Activated naive CD4-positive, alpha-beta T cell treated with anti-CD3 and anti-CD28 coated beads, Interleukin-2, amount 50 U/mL, for 16 hours (primary cell): ENCODE measurements at regions not wholly inside any gene's neighbourhood (a gene's known extent, or its start where the extent isn't known, plus 50 kb on each side); places are given as distances from the start of the nearest gene placed in this dataset.

Experiments
- DNase-seq: peaks from one replicate; pipeline ENCODE4 v3.0.0-alpha.2; 2020

DNA sequence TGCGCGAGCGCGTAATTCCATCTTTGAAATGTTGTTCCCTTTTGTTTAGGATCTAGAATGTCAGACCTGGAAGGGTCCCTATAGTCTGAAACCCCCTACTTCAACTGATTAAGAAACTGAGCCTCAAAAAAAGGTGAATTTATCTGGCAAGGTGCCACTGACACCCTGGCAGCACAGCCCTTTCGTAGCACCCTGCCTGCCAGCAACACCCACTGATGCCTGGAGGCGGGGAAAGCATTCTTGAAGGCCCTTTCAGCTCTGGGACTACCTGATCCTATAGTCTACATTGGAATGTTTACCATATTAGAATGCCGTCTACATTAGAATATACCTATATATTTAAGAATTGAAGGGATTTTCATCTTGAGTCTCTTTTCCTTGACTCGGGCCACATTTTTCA lies 542.3 kb downstream of the BUD13 start:
- no peak for DNase-seq

- no peak for DNase-seq
These were observed 543.4 kb downstream of the BUD13 start for GRCh38 chr11:116229236-116229970.

DNA sequence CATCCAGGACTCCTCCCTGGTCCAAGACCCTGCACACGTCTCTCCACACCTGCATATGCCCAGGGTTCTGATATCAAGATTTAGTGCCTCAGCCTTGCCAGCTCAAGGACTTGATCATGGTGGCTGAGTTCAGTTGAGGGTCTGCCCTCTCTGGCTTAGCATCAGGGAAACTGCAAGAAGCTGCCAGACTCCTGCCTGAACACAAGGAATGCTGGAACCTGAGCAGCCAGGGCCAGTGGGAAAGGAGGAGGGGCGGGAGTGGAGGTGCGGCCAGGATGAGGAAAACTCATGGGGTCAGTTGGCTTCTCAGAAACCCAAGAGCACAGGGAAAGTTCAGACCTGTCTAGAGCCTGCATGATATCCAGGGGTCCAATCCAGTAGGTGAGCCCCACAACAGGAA lies 546.1 kb downstream of the BUD13 start:
- DNase-seq = no peak

- no peak for DNase-seq
These were observed 546.8 kb downstream of the BUD13 start for GRCh38 chr11:116225784-116226585.

DNA sequence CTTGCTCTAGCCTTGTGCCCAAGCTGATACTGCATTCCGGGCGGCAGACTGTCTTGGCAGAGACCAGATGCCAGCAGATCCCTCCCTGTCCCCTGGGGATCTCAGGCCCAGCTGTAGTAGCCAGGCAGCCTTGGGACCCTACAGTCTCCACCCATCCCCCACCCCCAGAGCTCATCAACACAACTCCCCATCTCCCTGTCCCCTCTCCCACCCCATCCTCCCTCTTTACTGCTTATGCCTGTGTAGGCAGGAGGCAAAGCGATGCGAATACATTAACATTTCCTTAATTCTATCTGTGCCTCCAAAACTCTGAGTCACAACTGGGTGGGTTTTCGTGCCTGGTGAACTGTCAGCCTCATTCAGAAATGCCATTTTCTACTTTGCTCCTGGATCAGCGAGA lies 547.6 kb downstream of the BUD13 start:
- no peak for DNase-seq

DNA sequence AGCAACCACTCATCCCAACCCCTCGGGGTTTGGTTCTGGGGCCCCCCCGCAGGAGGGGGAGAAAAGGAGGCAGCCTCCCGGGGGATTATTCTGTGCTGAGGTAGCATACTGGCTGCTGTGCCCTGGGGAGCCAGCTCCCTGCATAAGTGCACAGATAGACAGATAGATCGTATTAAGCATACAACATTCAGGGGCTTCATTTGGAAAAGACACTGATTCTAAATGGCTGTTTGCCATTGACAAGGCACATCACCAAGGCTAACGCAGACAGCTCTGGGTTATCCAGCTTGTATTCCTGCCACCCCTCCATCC lies 547.9 kb downstream of the BUD13 start:
- no peak for DNase-seq

DNA sequence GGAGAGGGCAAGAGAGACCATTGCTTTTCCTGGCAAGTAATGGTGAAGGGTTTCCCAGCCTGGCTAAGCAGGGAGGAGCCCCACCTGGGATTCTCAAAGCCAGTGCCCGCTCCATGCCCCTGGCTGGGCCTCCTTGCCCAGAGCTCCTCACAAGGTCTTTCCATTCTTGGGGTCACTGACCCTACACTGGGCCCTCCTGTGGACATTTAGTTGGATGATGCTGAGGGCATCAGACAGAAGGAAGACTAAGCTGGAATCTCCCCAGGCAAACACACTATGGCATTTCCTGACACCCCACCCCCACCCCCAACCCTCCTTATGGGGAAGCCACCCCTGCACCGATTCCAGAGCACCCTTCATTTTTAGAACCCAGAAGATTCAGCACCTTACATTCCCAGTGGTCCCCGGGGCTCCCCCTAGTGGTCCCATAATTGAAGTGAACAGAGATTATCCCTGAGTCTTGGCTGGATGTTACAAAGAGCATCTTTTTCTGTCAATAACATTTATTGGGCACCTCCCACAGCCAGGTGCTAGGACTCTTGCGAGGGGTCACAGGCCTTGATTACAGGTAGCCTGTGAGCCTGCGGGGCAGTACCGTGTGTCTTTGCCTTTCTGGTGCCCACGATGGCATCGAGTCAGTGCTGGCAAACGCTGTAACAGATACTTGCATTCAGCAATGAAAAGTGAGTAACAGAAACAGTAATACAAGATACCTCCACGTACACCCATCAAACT lies 548.5 kb downstream of the BUD13 start:
- no peak for DNase-seq

GRCh38 chr11:116221351-116221750 lies 551.4 kb downstream of the BUD13 start:
- no peak for DNase-seq

DNA sequence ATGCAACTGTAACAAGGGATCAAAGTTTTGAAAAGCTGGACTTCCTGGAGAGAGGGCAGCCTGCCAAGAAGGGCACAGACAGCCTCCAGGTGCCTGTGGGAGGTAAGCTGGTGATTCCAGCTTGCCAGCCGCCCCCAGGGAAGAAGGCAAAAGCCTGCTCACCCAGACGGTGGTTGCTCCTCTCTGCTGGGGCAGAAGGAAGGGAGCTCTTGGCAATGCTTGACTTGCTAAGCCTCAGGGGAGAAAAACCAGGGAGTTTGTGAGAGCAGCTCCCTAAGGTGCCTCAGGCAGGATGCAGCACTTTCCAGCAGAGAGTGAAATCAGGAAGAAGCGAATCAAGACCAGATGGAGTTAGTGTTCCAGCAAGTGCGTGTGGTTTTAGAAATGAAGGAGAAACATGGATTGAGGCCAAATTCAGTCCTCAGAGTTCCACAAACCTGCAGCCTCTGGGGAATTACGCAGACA lies 553.6 kb downstream of the BUD13 start:
- DNase-seq = no peak

- no peak for DNase-seq
These were observed 555.3 kb downstream of the BUD13 start for GRCh38 chr11:116217441-116217840.

DNA sequence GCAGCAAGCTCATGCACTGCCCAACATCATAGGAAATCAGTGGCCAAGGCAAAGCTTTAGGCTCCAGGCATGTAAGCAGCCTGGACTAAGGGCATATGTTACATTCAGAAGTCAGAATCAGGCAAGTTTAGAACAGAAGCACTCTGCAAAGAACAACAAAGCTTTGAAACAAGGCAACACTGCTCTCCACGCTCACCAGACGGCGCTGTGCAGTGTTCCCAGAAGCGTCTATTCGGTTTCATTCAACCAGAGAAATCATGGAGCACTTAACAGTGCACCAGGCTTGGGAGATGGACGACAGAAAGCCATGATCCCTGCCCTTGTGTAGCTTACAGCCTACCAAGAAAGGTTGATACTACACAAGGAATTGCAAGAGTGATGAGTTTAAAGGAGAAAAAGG lies 555.8 kb downstream of the BUD13 start:
- DNase-seq = no peak

DNA sequence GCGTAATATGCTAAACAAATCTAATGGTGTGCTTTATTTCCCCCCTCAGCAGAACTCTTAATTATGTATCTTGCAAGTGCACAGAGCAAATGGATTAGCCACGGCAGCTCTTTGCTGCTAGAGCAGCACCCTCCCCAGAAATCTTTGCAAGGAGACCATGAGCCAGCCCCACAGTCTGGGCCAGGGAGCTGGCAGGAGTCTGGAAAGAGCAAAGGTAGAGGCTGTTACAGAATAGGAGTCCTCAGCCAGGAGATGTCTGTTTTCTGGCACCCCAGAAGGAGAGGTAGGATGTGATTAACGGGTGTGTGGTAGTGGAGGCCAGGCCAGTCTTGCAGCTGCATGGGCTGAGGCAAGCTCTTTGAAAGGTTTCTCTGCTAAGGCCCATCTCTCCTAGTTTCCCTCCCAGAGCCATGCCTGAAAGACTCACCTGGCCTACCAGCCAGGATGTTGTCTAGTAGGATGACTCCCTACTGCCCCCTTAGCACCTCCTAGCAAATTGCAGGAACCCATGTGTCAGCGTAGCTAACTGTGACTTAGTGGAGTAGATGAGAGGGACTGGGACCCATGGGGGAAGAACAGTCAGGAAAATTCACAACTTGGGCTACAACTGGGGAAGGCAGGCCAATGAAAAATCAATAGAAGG lies 557.2 kb downstream of the BUD13 start:
- no peak for DNase-seq

DNA sequence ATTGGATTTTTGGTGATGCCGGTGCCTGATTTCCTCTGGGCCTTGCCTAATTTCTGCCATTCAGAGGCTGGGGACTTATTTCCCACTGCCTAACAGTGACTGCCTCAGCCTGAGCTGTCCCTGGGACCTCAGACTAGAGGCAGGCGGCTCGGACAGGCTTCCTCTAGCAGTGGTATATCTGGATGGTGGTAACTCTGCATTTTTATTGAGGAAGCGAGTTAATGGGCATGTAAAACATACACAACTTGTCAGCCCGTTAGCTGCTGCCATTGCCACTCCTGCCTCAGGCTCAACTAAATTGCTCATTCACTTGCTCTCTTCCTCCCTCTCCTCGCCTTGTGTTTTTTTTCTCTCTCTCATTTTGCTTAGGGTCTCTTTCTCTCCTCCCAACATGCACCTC lies 561.6 kb downstream of the BUD13 start:
- no peak for DNase-seq

GRCh38 chr11:116210663-116211062 lies 562.1 kb downstream of the BUD13 start:
- DNase-seq = no peak

DNA sequence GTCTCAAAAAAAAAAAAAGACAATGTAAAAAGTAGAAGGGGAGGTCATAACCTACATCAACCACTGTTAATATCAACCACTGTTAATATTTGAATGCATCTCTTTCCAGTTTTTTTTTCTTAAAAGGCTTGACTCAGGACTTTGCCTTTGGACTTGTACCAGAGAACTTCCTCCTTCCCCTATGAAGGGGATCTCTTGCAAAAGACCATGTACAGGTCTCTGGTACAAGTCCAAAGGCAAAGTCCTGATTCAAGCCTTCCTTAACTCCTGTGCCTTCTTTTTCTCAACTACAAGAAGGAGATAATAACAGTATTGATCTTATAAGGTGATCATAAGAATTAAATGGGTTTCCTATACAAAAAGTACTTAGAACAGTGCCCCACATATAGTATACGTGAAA lies 563.5 kb downstream of the BUD13 start:
- DNase-seq = no peak

DNA sequence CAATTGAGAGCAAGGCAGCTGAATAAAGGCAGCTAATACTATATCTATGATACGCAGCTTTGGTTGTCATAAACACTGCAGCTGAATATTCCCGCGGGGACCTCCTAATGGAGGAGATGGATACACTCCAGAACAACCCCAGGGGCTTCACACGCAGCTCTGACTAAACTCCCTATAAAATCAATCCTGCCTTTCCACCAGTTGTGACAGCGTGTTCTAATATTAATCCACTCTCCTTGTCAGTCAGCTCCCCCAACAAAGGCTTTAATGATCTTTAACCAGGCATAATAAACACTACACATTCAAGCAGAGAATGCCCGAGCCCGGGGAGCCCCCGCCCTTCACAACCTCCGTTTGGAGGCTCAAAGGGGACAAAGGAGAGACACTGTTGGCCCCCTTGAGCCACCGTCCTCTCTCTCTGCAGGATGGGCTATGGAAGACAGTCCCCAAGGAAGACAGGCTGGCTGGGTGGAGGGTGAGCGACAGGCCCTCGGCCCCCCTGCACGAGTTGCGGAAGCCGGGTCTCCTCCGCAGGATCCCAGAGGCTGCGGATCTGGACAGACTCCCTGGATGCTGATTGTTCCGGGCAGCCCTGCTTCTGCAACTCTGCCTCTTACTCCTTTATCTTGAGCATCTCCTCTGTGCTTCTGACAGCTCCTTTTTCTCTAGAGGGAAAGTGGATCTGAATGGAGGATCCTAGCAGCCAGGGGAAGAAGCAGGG lies 565.2 kb downstream of the BUD13 start:
- no peak for DNase-seq

DNA sequence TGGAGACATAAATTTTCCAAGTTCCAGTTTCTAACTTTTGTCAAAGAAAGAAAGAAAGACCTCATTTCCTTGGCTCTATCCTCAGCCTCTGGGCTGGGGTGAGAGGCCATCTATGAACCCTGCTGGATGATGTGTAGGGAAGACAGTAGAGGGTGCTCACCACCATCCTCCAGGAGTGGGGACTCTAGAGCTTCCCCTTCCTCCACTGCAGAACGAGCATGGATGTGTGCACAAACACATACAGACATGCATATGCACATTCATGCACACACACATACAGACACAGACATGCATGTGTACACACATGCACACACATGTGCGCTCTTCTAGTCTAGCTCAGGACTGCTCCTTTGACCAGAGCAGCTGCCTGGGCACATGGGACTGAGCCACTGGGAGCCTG lies 565.8 kb downstream of the BUD13 start:
- DNase-seq = no peak

GRCh38 chr11:116202922-116203321 lies 569.9 kb downstream of the BUD13 start:
- no peak for DNase-seq

DNA sequence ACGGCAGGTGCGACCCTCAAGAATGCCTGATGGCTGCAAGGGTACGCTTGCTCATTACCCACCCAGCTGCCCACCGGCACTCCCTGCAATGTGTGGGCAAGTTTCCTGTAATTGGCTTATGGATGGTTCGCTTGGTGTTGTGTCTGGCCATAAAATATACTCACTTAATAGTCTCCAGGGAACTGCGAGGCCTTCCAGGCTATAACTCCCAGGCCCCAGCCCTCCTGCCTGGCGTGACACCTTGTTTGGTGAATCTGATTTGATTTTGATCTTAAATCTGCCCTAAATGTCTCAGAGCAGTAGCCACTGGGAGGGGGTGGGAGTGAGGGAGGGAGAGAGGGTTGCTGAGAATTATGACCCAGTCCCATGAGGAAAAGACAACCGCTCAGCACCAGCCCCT lies 572.2 kb downstream of the BUD13 start:
- no peak for DNase-seq

GRCh38 chr11:116199182-116199581 lies 573.6 kb downstream of the BUD13 start:
- no peak for DNase-seq

DNA sequence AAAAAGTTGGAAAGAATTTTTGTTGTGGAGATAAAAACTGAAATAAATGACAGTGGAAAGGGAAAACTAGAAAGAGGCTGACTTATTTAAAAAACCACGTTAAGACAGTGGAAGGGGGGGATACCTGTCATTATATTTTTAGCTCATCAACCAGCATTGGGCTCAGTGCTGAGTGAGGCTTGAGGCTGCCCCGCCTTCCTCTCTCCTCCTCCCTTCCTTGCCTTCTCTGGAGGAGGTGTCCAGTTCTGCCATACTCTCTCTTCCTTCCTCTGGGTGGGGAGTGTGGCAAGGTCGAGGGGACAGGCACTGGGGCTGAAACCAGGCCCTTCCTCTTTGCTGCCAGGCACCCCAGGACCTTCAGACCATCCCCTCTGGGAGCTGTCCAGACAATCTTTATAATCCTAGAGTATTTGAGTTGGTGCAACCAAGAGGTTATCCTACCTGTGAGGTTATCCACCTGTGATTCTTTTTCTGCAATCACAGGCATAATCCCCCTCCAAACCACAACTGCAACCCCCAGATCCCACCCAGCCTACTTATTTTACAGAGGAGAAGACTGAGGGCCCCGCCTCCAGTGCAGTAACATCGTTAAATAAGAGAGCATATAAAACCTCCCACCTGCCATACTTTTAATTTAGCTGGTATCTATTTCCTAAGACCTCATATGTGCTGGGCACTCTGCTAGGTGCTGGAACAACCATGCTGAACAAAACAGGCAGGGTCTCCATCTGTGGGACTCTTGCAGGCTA lies 578.5 kb downstream of the BUD13 start:
- no peak for DNase-seq
